ENCODE measurements at regions not wholly inside any gene's neighbourhood (a gene's known extent, or its start where the extent isn't known, plus 50 kb on each side); places are given as distances from the start of the nearest gene placed in this dataset.

DNA sequence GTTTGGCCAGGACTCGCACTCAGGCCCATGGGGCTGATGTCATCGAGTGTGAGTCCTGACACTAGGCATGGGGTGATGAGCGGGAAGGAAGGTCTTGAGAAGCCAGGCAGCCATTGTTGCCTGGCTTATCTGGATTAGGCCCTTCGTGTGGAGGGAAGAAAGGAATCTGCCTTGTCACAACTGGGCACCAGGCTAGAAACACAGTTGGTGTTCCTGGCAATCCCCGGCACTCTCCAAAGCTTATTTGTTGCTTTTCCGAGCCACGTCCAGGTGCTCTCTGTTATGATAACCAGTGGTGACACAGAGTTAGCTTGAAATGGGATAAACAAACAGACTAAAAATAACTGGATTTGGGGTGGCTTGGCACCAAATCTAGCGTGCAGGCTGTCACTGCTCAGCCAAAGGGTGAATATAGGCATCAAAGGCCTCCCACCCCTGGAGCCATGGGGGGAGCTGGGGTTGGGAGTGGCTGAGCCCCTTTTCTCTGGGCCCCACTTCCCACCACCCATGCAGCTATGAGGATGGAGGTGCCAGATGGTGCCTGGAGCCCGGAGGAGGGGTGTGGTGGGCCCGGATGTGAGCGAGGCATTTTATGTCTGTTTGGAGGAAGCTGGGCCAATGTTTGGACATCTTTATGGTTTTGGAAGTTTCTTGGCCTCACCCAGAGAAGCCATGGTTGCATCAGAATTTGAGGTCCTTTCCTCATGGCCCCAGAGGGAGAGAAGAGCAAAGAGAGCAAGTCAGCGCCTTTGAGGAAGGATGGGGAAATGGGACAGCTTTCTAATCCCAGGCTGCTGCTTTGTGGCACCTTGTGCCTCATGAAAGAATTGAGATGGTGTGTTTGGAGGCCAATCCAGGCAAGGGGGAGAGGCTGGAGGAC is 98.0 kb upstream of the PITX1 start:
- CTCF ChIA-PET (ENCODE audit: low intra/inter-chr PET ratio, low total read pairs): no interaction called here
- intact Hi-C loops (cut with micrococcal nuclease; ENCODE audit: unreplicated experiment): no loop called here

More for the DNA sequence above, 98.0 kb upstream of the PITX1 start:
- POLR2A ChIA-PET: interaction anchor here (1.1 to 3.3 kb wide), 2 partner anchors 9 to 25 kb away, joined by 3 to 9 read pairs; no protein-coding TSS in a partner anchor
- peaks cover 72% of the 10 kb centered on the region for H3K4me1 ChIP-seq (ENCODE audit: insufficient read depth, low read length)
- H4K20me1 ChIP-seq (ENCODE audit: insufficient read depth, low read length): no peaks in the 10 kb centered on the region
- no TSS peak for BruUV-seq (replicated peaks)
- no peak overlapping the region for H2AFZ ChIP-seq (ENCODE audit: low read length)
- H3K27me3 ChIP-seq (ENCODE audit: control insufficient read depth in 1 of 2, insufficient read depth in 2 of 2, low read length in 2 of 2): no peaks in the 10 kb centered on the region
- H3K36me3 ChIP-seq (replicated peaks in 1 of 2; ENCODE audit: control insufficient read depth in 1 of 2, insufficient read depth in 2 of 2, low read length in 2 of 2): no peaks in the 10 kb centered on the region
- H3K79me2 ChIP-seq (ENCODE audit: insufficient read depth, low read length): no peaks in the 10 kb centered on the region
- H3K9ac ChIP-seq (ENCODE audit: insufficient read depth, low read depth, low read length): no peak overlapping the region
- TF ChIP-seq ZNF557 (CRISPR knock-in tag; IDR thresholded peaks at IDR 0.05) (no peak), BATF2 (CRISPR knock-in tag; IDR thresholded peaks at IDR 0.05) (no peak), TCF12 (IDR thresholded peaks at IDR 0.05) (no peak), TCF12 (CRISPR knock-in tag; IDR thresholded peaks at IDR 0.05) (no peak), SNRNP70 (IDR thresholded peaks at IDR 0.05; ENCODE audit: low read depth, low read length) (no peak), ZNF772 (CRISPR knock-in tag; IDR thresholded peaks at IDR 0.05) (no peak), ZNF558 (CRISPR knock-in tag; IDR thresholded peaks at IDR 0.05; ENCODE audit: borderline replicate concordance) (no peak), RFX5 (IDR thresholded peaks at IDR 0.05; ENCODE audit: low read depth, low read length) (no peak), ATF2 (CRISPR knock-in tag; IDR thresholded peaks at IDR 0.05) (no peak)
- in situ Hi-C loops (cut with HindIII; ENCODE audit: extremely low pct_ligation_motif_present, low pct_unique_long_range_greater_than_20kb): no loop called here
- no peak overlapping the region for H3K4me3 ChIP-seq (replicated peaks in 1 of 3; ENCODE audit: insufficient read depth in 1 of 3, low read depth in 2 of 3, low read length in 3 of 3)
- H3K4me2 ChIP-seq (ENCODE audit: low read depth, low read length): no peak overlapping the region
- no peak for FAIRE-seq
- WGBS (ENCODE audit: low lambda C conversion rate): 93% methylated on average over 11 of the region's 12 CpGs
- no peaks in the 10 kb centered on the region for H3K9me3 ChIP-seq (ENCODE audit: low read length)
- no peak overlapping the region for H3K27ac ChIP-seq (ENCODE audit: extremely low read length, insufficient read depth, low read length)
- no peak for ATAC-seq
- no peak for DNase-seq (ENCODE audit: low spot score)

Data from HepG2 (cell line).